Keratinocyte (primary cell): ENCODE measurements at regions not wholly inside any gene's neighbourhood (a gene's known extent, or its start where the extent isn't known, plus 50 kb on each side); places are given as distances from the start of the nearest gene placed in this dataset.

Experiments used
- EZH2 ChIP-seq: IDR thresholded peaks from one replicate; pipeline ENCODE4 v1.6.1; 2012; ENCODE audit warnings: inconsistent platforms, mild to moderate bottlenecking, low read length, moderate library complexity
- TF ChIP-seq, protein P1 (sequence below), 3 experiments: IDR thresholded peaks in 1 of 3; conservative IDR thresholded peaks in 1 of 3; optimal IDR thresholded peaks in 1 of 3; 2 replicates in 2 of 3; 3 replicates in 1 of 3; pipeline versions ENCODE3 to v1.5.1; 2011; ENCODE audit warnings: low read length in 3 of 3, mild to moderate bottlenecking in 3 of 3, moderate library complexity in 2 of 3, control low read depth in 1 of 3, inconsistent platforms in 1 of 3; ENCODE audit not compliant: insufficient read depth in 2 of 3; ENCODE audit errors: extremely low read depth in 1 of 3

DNA sequence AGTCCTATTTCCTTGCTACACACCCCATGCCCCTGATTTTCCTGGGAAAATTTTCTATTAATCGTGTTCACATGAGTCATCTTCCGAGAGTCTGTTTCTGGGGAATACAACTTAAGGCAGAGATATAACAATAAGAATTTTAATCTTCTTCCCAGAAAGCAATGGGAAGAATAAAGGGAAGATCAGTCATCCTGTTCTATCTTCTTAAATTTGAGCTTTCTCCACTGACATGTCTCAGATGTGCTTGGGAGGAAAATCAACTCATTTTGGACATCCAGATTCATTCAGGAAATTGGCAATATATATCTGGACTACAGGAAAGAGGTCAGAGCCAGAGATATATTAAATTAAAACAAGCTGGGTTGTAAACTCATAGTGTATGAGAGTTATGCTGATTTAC, 62.3 kb upstream of the SPAG16 start:
- no peak for TF ChIP-seq EZH2
- TF ChIP-seq, protein P1, sequence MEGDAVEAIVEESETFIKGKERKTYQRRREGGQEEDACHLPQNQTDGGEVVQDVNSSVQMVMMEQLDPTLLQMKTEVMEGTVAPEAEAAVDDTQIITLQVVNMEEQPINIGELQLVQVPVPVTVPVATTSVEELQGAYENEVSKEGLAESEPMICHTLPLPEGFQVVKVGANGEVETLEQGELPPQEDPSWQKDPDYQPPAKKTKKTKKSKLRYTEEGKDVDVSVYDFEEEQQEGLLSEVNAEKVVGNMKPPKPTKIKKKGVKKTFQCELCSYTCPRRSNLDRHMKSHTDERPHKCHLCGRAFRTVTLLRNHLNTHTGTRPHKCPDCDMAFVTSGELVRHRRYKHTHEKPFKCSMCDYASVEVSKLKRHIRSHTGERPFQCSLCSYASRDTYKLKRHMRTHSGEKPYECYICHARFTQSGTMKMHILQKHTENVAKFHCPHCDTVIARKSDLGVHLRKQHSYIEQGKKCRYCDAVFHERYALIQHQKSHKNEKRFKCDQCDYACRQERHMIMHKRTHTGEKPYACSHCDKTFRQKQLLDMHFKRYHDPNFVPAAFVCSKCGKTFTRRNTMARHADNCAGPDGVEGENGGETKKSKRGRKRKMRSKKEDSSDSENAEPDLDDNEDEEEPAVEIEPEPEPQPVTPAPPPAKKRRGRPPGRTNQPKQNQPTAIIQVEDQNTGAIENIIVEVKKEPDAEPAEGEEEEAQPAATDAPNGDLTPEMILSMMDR (optimal IDR thresholded peaks at IDR 0.05 in 1 of 3, IDR thresholded peaks at IDR 0.05 in 1 of 3, conservative IDR thresholded peaks at IDR 0.05 in 1 of 3; ENCODE audit: extremely low read depth in 1 of 3, insufficient read depth in 2 of 3, low read length in 3 of 3) = no peak
